ENCODE measurements at regions not wholly inside any gene's neighbourhood (a gene's known extent, or its start where the extent isn't known, plus 50 kb on each side); places are given as distances from the start of the nearest gene placed in this dataset.
"Not testable (repeated sequence)": the region's sequence is repeated elsewhere in the genome, so short reads cannot be mapped to it uniquely, and the experiment has no call there.

DNA sequence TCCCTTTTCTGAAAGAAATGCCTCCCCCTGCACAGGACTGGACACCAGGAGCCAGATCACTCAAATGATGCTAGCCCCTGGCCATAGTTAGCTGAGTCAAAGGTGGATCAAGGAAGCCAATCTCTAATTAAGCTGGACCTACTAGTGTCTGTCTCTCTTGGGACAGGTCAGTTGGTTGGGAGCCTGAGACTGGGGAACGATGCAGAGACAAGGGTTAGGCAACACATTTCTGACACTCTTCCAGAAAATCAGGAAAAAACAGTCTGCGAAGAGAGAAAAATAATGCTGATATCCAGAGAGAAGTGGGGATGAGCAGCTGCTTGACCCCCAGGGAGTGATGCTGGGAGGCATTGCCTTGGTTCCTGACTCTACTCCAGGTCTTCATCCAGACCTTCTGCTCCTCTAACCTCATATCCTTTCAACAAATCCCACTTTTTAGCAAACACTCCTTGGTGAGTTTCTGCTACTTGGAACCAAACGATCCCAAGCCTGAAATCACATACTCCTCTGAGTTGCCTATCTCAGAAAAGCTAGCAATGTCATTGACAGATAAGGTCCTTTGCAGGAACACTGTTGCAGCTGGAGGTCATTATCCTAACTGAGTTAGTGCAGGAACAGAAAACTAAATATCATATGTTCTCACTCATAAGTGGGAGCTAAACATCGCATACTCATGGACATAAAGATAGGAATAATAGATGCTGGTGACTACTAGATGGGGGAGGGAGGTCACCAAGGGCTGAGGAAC is 369.7 kb downstream of the COG6 start:
- Mint-ChIP-seq H3K9me3 (no peaks in the 10 kb centered on the region), H3K4me1 (peaks cover 30% of the 10 kb centered on the region), H3K27me3 (no peaks in the 10 kb centered on the region), H3K27ac (no peak overlapping the region), H3K36me3 (ENCODE audit: low read depth) (no peaks in the 10 kb centered on the region), H3K4me3 (peak overlapping the region; percentile 19)
- no peak for ATAC-seq (replicated peaks)

DNA sequence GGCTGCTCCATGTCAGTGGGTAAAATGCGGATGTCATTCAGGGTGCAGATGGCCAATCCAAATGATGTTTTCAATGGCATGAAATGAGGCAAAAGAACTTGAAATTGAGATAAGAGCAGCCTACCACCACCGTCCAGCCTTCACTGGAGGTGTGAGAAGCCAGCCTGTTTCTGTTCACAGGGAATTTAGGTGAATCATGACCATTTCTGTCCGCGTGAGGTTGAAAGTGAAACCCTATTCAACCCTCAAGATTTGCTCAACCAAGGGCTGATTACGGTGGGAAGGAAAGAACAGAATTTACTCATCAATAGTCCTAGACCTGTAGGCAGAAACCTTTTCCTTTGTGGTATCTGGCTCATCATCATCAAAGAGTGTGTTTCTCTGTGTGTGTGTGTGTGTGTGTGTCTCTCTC is 370.7 kb downstream of the COG6 start:
- Mint-ChIP-seq H3K27ac (peak overlapping the region; percentile 97), H3K4me1 (peaks cover 30% of the 10 kb centered on the region), H3K9me3 (no peaks in the 10 kb centered on the region), H3K27me3 (no peaks in the 10 kb centered on the region), H3K36me3 (ENCODE audit: low read depth) (no peaks in the 10 kb centered on the region), H3K4me3 (peak overlapping the region; percentile 81)
- ATAC-seq (replicated peaks) = peak; percentile 93

DNA sequence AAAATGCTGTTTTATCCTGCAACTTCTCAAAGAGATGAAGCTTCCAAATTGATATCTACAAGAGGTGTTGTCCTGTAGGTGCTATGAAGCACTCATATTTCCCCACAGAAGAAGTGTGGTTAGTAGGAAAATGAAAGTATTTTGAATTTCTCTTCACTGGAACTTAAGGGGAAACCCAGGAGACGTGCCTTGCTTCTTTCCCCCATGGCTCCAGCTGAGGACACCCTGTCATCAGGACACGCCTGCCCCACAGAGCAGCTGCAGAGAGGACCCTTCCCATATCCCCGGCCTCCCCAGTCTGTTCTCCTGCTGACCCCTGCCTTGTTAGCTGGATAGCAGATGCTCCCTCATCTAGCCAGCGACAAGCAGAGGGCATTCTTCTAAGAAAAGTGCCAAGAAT is 371.3 kb downstream of the COG6 start:
- peaks cover 30% of the 10 kb centered on the region for H3K4me1 Mint-ChIP-seq
- peak overlapping the region; percentile 81 for H3K4me3 Mint-ChIP-seq
- H3K36me3 Mint-ChIP-seq (ENCODE audit: low read depth) = no peaks in the 10 kb centered on the region
- H3K27me3 Mint-ChIP-seq = no peaks in the 10 kb centered on the region
- H3K9me3 Mint-ChIP-seq = no peaks in the 10 kb centered on the region
- peak; percentile 65 for ATAC-seq (replicated peaks)
- H3K27ac Mint-ChIP-seq = peak overlapping the region; percentile 97

DNA sequence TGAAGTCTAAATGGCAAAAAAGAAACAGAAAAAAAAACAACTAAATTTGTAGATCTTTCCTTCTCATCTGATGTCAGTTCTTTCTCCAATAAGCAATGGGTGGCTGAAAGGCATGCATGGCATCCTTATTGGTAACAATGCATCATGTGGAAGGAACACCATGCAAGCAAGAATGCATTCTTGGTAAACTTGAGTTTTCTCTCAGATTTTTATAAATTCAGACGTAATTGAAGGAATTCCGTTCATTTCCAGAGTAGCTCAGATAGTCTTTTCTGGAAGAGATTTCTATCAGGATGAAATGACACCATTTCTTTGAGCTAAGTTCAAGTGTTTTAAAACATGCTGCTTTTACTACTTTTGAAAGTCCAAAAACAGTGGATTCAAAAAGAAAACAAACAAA is 373.0 kb downstream of the COG6 start:
- Mint-ChIP-seq H3K27ac (peak overlapping the region; percentile 67), H3K4me3 (peak overlapping the region; percentile 81), H3K36me3 (ENCODE audit: low read depth) (no peaks in the 10 kb centered on the region), H3K27me3 (no peaks in the 10 kb centered on the region), H3K9me3 (no peaks in the 10 kb centered on the region), H3K4me1 (peaks cover 30% of the 10 kb centered on the region)
- no peak for ATAC-seq (replicated peaks)

DNA sequence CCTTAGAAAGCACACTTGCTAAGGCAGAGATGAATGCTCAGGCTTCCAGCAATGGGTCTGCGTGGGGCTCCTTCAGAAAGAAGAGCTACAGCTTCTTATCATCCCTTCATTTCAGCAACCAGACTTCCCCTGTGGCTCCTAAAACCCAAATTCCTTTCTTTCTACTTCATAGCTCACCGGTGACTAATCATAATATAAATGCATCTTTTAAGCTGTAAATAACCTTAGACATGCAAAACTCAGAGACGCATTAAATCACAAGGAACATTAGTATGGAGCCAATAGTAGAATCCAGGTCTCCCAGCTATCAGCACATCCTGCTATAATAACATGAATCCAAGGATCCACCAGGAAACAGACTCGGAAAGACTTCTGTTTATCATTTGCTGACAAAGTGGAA is 375.6 kb downstream of the COG6 start:
- H3K27ac Mint-ChIP-seq = no peak overlapping the region
- no peak for ATAC-seq (replicated peaks)
- H3K36me3 Mint-ChIP-seq (ENCODE audit: low read depth) = no peaks in the 10 kb centered on the region
- H3K4me3 Mint-ChIP-seq = no peak overlapping the region
- no peaks in the 10 kb centered on the region for H3K27me3 Mint-ChIP-seq
- H3K4me1 Mint-ChIP-seq = peaks cover 18% of the 10 kb centered on the region
- H3K9me3 Mint-ChIP-seq = no peaks in the 10 kb centered on the region

DNA sequence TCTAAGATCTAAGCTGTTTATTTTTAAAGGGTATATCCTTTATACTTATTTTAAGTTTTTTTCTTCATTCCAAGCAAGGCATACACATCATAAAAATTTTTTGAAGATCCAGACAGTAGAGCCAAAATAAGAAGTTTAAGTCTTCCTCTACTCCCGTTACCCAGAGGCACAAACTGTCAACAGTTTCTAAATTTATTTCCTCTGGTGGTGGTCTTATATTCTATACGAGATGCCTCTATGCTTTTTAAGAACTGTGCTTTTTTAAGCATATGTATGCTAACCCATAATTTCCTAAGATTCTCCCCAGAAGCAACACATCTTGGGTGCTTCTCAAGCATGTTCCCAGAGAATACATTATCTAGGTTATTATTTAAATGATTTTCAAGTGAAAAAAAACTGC is 383.6 kb downstream of the COG6 start:
- H3K36me3 Mint-ChIP-seq (ENCODE audit: low read depth) = no peaks in the 10 kb centered on the region
- H3K4me3 Mint-ChIP-seq = no peak overlapping the region
- no peak overlapping the region for H3K27ac Mint-ChIP-seq
- H3K27me3 Mint-ChIP-seq = peaks cover 6% of the 10 kb centered on the region
- H3K9me3 Mint-ChIP-seq = no peaks in the 10 kb centered on the region
- H3K4me1 Mint-ChIP-seq = no peaks in the 10 kb centered on the region
- ATAC-seq (replicated peaks) = no peak

DNA sequence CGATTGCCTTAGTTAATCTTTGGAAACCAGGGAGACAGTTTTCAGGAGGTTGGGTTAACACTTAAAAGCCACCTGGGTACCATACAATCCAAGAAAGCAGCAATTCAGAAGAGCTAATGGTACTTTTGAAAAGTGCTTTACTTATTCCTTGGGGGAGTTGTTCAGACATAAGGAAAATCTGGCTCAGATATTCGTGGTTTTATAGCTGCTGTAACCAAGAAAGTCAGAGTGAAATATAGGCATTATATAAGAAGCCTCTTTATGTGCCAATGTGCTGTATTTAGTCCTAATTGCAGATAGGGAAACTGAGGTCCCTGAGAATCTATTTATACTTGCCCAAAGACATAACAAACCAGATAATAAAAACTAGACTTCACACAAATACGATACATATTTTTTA is 387.5 kb downstream of the COG6 start:
- H3K4me3 Mint-ChIP-seq = no peak overlapping the region
- H3K4me1 Mint-ChIP-seq = no peaks in the 10 kb centered on the region
- ATAC-seq (replicated peaks) = no peak
- no peaks in the 10 kb centered on the region for H3K9me3 Mint-ChIP-seq
- no peak overlapping the region for H3K27ac Mint-ChIP-seq
- H3K36me3 Mint-ChIP-seq (ENCODE audit: low read depth) = no peaks in the 10 kb centered on the region
- H3K27me3 Mint-ChIP-seq = peaks cover 6% of the 10 kb centered on the region

DNA sequence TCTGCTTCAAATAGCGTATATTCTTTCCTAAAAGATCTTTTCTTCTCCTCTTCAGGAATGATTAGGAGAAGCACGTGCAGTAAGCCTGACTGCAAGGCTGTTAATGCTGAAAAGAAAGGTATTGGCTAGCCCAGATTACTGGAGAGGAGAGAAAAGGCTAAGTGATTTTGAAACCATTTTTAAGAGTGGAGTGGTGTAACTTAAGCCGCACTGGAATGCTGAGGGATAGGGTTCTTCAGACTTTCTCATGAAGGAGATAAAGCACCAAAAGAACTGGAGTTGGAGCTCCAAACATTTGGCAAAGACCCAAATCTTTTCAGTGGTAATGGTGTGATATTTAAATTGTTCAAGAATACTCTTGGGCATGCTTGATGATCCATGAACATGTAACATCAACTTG is 388.3 kb downstream of the COG6 start:
- H3K36me3 Mint-ChIP-seq (ENCODE audit: low read depth) = no peaks in the 10 kb centered on the region
- H3K27me3 Mint-ChIP-seq = peaks cover 2% of the 10 kb centered on the region
- no peak overlapping the region for H3K4me3 Mint-ChIP-seq
- H3K9me3 Mint-ChIP-seq = no peaks in the 10 kb centered on the region
- no peak for ATAC-seq (replicated peaks)
- H3K27ac Mint-ChIP-seq = no peak overlapping the region
- no peaks in the 10 kb centered on the region for H3K4me1 Mint-ChIP-seq

DNA sequence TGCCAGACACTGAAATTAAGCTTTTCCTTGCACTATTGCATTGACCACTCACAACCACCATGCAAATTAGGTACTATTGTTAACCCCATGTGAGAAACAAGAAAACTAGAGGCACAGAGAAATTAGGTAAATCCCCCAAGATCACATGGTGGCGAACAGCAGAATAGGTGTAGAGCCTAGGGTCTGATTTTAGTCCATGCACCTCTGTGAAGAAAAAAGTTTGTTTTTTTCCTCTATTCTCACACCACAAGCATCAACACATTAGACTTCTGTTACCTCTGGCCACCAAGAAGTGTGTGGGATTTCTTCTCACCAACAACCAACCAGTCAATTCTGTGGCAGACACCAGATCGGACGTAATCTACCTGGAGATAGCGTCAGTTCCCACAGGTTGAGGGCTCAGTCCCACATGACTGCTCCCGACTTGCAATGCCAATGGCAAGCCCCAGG is 391.9 kb downstream of the COG6 start:
- H3K4me3 Mint-ChIP-seq = no peak overlapping the region
- no peaks in the 10 kb centered on the region for H3K9me3 Mint-ChIP-seq
- H3K27me3 Mint-ChIP-seq = peaks cover 2% of the 10 kb centered on the region
- no peaks in the 10 kb centered on the region for H3K36me3 Mint-ChIP-seq (ENCODE audit: low read depth)
- H3K27ac Mint-ChIP-seq = no peak overlapping the region
- no peaks in the 10 kb centered on the region for H3K4me1 Mint-ChIP-seq
- no peak for ATAC-seq (replicated peaks)

DNA sequence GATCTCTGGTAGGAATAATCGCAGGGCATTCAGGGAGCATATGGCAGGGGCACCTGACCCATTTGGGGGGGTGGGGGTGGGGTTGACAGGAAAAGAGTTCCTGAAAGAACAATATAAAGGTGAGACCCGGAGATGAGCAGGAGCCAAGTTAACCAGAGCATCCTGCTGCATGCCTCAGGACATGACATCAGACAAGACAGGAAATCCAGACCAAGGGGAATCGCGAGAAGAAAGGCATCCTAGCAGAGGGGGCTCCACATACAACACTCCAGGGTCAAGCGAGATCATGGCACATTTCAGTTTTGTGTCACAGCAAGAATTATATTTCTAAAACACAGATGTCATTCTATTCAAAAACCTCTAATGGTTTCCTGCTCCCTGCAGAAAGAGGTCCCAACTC is 393.1 kb downstream of the COG6 start:
- Mint-ChIP-seq H3K4me3 (no peak overlapping the region), H3K27ac (no peak overlapping the region), H3K9me3 (no peaks in the 10 kb centered on the region), H3K4me1 (no peaks in the 10 kb centered on the region), H3K27me3 (no peaks in the 10 kb centered on the region), H3K36me3 (ENCODE audit: low read depth) (no peaks in the 10 kb centered on the region)
- no peak for ATAC-seq (replicated peaks)

DNA sequence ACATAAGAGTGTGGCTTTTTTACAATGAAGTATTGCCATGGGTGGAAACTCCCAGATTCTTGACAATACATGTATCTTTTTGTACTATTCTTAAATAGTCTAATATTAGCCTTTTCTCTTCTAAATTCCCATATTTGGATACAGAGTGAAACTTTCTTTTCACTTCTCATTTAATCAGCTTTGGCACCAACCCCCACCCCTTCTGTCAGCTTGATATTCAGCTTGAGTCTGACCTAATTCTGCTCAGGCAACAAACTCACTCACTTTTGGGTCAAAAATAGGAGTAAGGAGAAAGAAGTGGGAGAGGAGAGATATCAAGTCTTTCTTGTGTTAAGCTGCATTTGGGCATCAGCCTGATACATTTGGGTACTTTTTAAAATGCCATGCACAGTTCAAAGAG is 397.5 kb downstream of the COG6 start:
- Mint-ChIP-seq H3K9me3 (peaks cover 3% of the 10 kb centered on the region), H3K27me3 (no peaks in the 10 kb centered on the region), H3K4me3 (no peak overlapping the region), H3K27ac (no peak overlapping the region), H3K4me1 (no peaks in the 10 kb centered on the region), H3K36me3 (ENCODE audit: low read depth) (no peaks in the 10 kb centered on the region)
- ATAC-seq (replicated peaks) = no peak

DNA sequence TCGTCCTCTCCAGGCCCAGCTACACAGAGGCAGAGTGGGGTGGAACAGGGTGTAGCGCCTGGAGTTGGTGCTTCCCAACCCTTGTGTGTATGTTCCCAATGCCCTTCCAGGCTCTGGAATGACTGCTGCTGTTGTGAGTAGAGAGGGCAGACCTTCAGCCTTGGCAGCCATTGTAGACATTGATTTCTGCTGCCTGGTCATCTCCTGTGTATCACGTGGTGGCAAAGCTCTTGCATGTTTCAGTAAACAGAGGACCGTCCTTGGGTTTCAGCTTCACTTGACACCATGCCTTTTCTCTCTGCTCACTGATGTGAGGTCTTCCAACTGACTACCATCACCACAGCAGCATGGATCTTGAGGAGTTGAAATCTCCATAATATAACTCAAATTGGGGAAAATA is 397.9 kb downstream of the COG6 start:
- H3K36me3 Mint-ChIP-seq (ENCODE audit: low read depth) = no peaks in the 10 kb centered on the region
- peaks cover under 1% of the 10 kb centered on the region for H3K4me1 Mint-ChIP-seq
- H3K9me3 Mint-ChIP-seq = peaks cover 3% of the 10 kb centered on the region
- ATAC-seq (replicated peaks) = no peak
- no peak overlapping the region for H3K4me3 Mint-ChIP-seq
- no peak overlapping the region for H3K27ac Mint-ChIP-seq
- H3K27me3 Mint-ChIP-seq = no peaks in the 10 kb centered on the region

DNA sequence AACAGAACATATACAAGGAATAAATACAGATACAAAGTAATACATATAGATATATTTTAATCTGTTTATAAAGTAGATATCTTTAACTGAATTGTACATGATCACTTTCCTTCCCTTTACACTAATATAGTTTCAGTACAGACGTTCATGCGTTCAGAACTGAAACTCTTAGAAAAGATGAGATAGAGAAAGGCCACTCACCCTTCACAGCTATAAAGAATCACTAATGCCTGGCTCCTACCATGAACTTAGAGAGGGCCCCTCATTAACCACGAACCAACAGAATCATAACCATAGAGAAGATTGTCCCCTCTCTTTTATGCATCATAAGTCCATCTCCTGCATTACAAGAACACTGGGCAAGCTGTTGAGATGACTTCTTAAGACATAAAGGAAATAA is 399.0 kb downstream of the COG6 start:
- H3K27me3 Mint-ChIP-seq; H3K36me3 Mint-ChIP-seq (ENCODE audit: low read depth); H3K4me3 Mint-ChIP-seq; H3K27ac Mint-ChIP-seq; H3K9me3 Mint-ChIP-seq; ATAC-seq (replicated peaks); H3K4me1 Mint-ChIP-seq: not testable (repeated sequence)

DNA sequence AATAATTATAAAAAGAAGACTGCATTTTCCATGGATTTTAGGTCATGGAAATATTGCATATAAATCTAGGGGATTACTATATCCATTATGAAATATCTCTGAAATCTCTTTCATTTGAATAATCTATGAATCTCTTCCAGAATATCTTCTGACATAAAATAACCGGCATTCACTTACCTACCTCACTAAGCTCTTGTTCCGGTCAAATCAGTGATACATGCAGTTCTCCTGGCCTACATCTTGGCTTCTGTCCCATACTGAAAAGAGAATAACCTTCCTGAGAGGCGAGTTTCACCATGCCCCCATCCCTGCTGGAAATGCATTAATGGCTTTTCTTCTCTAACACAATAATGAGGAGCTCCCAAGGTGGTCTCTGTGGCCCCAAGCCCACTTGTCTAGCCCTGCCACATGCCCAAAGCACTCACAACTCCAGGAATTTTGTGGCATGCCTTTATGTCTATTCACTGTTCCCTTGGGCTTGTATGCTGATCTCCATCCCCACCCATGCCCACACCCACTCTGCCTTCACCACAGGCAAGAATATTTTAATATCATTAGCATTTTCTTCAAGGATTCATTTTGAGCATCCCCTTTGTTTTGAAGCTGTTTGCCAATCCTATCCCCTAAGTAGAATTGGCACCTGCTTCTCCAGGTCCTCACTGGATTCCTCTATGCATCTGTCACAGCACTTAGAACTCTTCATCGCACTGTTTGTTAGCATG is 401.6 kb downstream of the COG6 start:
- no peak overlapping the region for H3K4me3 Mint-ChIP-seq
- peaks cover 3% of the 10 kb centered on the region for H3K9me3 Mint-ChIP-seq
- no peak for ATAC-seq (replicated peaks)
- no peaks in the 10 kb centered on the region for H3K27me3 Mint-ChIP-seq
- no peak overlapping the region for H3K27ac Mint-ChIP-seq
- no peaks in the 10 kb centered on the region for H3K36me3 Mint-ChIP-seq (ENCODE audit: low read depth)
- H3K4me1 Mint-ChIP-seq = peaks cover 19% of the 10 kb centered on the region

DNA sequence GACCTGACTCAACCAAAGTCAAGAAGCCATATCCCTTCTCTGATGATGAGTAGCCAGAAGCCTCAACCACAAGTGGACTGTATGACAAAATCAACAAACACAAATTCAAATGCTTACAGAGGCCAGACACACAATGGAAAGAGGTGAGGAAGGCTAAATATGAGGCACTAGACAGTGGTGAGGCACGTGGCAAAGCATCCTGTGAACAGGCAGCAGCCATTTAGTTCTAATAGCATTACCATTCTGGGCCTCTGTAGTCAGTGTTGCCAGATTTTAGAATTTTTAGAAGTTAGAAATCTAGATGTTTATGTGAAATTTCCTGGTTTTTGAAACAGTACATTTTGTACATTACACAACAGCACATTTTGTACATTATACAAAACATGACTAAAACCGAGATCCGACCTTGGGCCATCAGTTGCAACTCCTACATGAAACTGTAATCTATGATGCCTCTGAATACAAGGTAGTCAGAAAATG is 403.3 kb downstream of the COG6 start:
- H3K4me3 Mint-ChIP-seq = peak overlapping the region; percentile 55
- H3K27me3 Mint-ChIP-seq = no peaks in the 10 kb centered on the region
- peak; percentile 64 for ATAC-seq (replicated peaks)
- H3K4me1 Mint-ChIP-seq = peaks cover 24% of the 10 kb centered on the region
- peak overlapping the region; percentile 44 for H3K27ac Mint-ChIP-seq
- H3K36me3 Mint-ChIP-seq (ENCODE audit: low read depth) = no peaks in the 10 kb centered on the region
- H3K9me3 Mint-ChIP-seq = peaks cover 2% of the 10 kb centered on the region
